H54 (cell line): ENCODE measurements at regions not wholly inside any gene's neighbourhood (a gene's known extent, or its start where the extent isn't known, plus 50 kb on each side); places are given as distances from the start of the nearest gene placed in this dataset.

ENCODE experiments used
- DNase-seq: peaks from one replicate; pipeline ENCODE4 v3.0.0; 2011; ENCODE audit warnings: low spot score, mixed read lengths; ENCODE audit not compliant: insufficient read length
- FAIRE-seq: peaks from 3 replicates; lab custom pipeline; 2011; peaks lifted over from hg19 to GRCh38; lab: Jason Lieb, UNC
- POLR2A ChIP-seq: IDR thresholded peaks from 2 replicates; pipeline ENCODE4 v1.6.1; 2011; ENCODE audit warnings: low read depth, mild to moderate bottlenecking, low read length

DNA sequence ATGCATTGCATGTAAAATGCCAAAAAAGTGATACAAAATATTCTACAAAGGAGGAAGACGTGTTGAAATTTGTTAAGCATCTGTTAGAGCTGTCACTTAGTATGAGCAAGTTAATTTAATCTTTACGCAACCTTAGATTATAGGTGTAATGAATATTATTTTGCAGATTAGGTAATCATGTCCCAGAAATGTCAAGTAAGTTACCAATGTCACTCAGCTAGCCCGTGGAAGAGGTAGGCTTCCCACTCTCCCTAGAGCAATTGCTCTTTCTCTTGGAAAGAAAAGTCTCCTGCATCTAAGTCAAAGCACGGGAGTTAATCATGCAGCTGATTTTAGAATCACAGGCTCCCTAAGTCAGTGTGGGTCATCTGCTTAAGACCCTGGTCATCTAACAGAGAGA lies 830.4 kb upstream of the IGFBP3 start:
- TF ChIP-seq POLR2A: no peak
- FAIRE-seq (no peak), DNase-seq (no peak)

DNA sequence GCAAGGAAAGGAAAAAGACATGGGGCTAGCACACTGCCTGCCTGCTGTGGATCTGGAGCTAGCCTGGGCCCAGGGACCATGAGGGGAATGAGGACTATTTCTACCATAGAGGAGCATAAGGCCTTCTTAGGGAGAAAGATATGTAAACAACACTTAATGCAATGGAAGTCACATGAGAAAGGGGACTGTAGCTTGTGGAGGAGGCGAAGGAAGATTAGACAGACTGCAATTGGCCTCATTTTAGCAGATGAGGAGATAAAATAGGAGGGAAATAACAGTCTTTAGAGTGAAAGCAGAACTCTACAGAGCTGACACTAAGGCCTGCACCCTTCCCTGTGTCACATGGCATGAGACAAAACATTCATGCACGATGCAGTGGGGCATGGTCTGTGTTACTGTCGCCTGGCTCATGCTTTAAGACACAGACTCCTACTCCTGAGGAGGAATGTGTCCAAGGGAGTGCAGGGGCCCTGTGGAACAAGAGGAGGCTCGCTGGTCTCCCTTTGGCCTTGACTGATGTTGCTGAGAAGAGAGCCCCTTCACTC lies 829.3 kb upstream of the IGFBP3 start:
- DNase-seq: no peak
- no peak for FAIRE-seq
- no peak for TF ChIP-seq POLR2A

DNA sequence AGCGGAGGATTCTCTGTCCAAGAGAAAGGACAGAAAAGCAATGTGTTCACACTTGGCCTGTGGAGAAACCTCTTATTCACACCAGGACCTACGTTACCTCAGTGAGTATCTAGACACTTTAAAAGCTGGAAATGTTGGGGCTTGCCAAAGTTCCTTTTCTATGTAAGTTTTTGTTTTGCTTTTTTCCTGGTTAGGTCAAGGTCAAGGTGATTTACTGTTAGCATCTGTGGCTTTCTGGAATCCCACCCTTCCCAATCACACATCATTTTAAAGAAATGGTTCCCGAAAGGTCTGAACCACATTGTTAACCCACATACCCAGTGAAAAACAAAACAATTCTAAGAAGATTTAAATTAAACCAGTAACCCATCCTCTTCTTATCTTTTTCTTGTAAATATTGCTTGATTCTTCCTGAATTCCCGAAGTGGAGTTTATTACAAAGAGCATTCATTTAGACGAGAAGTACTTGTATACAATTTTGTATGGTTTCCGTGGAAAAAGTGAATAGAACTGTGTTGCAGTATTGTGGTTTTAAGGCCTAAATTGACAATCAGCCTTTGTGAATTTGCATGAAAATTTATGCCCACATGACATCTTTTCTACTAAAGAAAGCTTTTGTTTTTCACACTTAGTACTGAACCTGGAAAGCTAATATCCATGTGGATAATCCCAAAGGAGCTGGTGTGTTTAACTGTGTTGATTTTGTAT lies 827.0 kb upstream of the IGFBP3 start:
- TF ChIP-seq POLR2A: no peak
- no peak for DNase-seq
- no peak for FAIRE-seq

DNA sequence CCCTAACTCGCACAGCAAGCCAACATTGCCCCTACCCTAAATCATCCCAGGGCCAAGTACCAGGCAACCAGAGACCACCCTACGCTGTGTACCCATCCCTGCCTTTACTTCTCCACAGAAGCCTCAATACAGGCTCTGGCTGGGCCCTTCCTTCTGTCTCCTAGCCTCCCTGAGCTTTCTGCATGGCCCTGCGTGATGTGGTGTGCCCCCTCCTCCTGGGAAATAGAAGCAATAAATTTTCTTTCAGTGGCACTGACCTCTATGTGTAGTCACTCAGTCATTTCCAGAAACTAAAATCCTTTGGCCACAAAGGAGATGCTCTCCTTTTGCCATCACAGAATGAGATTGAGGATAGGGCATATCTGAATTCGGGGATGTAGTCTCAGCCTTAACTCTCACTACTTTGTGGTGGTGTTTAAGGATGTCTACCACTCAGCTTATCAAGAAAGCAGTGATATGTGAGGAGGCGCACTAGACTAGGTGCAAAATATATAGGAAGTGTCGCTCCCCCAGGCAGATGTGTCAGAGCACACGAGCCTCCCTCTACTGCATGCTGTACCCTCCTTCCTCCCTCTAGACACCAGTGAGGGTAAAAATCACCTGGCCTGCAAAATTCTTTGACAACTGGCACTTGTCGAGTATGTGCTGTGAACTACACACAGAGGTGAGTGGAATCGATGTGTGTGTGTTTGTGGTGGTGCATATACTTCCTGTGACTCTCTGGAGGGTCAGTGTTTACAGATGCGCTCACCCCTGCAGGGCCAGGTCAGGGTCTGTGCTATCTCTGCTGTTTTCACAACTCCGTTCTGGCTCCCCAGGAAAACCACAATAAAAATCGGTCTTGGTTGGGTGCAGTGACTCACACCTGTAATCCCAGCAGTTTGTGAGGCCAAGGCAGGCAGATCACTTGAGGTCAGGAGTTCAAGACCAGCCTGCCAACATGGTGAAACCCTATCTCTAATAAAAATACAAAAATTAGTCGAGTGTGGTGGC lies 825.9 kb upstream of the IGFBP3 start:
- FAIRE-seq (no peak), DNase-seq (no peak)
- no peak for TF ChIP-seq POLR2A

DNA sequence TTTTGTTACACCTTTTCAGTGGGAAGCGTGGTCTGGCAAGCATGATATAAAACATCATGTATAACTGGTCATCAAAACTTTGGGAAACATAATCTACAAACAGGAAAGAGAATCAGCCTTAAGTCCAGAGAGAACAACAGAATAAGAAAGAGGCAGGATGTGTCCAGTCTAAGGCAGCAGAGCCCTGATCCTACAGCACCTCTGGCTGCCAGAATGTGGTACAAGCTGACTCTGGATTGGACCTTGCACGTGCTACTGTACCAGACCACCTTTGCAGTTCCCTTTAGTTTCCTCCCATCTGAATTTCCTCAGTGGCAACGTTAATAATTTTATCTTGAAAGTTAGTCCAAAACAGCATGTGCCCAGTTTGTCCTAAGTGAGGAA lies 824.6 kb upstream of the IGFBP3 start:
- FAIRE-seq (no peak), DNase-seq (no peak)
- no peak for TF ChIP-seq POLR2A

DNA sequence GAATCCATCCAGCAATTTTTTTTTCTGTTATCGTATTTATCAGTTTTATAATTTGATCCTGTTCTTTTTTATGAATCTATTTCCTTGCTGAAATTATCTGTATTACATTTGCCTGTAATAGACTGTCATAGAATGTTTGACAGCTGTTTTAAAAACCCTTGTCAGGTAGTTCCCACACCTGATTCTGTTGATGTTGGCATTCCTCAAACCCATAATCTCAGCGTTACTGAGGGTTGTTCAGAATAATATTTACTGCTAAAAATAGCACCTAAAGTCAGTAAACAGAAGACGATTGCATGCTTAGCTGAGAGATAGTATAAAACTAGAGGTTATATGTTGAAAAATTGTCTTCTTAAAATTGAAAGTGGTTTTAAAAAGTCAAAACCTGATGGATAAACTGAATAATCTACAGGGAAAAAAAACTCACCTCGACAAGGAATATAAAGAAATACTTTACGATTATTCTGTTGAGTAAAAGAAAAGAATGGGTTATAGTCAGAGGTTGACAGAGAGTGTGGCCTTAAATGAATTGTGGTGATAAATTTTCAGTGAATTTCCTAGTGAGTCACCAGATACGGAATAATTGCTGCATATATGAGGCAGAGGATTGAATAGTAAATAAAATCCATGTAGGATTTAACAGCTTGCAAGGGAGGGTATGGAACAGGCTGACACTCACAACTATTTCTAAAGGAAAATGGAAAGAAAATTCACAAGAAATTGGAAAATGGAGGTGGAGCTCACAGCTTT lies 824.1 kb upstream of the IGFBP3 start:
- no peak for TF ChIP-seq POLR2A
- no peak for DNase-seq
- FAIRE-seq: no peak

DNA sequence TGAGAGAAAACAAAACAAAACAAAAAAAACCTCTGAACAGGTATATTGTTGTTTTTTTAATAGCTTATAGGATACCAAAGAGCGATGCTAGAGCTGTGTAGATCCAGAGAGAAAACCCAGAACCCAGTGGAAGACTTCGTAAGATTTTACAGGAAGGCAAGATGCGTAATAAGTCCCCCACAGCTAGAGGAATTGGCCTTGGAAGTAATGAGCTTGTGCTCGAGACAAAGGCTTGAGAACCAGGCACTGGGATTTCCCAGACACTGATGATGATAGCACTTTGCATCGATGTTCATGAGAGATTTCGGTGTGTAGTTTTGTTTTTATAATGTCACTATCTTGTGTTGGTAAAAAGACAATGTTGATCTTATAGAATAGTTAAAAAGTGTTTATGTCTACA lies 821.5 kb upstream of the IGFBP3 start:
- FAIRE-seq (no peak), DNase-seq (no peak)
- TF ChIP-seq POLR2A: no peak

DNA sequence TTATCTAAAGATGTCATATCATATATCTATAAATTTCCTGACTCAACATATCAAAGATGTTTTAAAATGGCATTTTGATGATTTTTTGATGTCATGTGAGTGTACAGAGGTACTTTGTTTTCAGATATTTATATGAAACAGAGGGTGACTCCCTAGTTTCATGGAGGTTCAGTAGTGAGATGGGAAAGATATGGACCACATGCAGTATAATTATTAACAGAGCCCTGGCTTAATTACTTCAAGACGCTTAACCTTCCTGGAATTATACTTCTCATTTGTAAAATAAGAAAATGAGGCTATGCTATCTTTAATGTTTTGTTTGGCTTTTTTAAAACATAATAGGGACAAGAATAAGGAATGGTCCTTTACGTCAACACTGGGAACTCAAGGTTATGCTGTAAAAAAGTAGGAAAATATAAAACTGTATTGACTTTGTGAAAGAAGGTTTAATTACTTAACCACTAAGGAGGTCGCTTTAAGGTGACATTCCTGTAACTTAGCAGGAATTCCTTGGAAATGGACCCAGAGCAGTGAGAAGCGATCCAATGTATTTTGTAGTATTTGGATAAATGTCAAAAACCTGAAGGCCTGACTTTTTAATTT lies 821.0 kb upstream of the IGFBP3 start:
- TF ChIP-seq POLR2A: no peak
- DNase-seq: no peak
- FAIRE-seq: no peak

DNA sequence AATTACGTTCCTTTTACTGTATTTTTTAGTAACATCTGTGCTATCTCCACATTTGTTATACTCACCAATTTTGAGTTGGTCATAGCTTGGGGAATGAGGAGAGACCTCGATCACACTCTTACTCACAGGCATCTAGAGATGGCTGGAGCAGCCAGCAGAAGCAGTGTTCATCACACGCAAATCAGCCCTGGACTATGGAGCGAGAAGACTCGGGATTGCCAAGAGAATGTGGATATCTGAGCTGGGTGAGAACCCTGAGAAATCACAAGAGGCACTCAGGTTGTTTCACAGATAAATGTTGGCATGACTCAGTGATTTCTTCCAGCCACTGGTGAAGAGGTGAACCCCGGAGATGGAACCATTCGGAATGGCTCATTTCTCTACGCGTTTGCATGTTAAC lies 820.1 kb upstream of the IGFBP3 start:
- FAIRE-seq (no peak), DNase-seq (no peak)
- no peak for TF ChIP-seq POLR2A

DNA sequence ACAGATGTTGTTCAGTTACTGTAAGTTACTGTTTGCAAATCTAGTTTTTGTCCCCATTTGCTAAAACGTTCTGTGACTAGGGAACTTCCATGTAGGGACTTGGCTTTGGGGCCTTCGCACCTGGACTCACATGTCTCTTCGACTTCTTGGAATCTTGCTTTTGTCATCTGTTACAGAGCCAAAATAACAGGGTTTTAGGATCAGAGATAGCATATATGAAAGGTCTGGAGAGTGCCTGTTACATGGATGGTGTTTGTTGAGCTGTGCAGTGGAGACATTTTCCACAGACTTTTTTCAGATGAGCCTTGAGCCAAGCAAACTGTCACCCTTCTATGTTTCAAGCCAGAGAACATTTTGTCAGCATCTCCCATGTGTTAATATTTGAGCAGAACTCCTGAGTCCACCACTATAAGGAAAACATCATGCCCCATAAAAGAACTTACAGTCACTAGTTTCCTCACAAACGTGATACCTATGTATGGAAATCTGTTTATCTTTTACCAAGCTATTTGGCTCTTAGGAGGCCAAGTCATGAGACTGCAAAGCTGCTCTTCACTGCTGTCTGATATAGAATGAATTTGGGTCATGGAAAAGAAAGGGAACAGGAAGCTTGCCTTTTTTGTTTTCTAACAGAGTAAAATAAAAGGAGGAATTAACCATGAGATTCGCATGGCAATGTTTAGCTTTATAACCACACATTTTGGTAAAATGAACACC lies 818.6 kb upstream of the IGFBP3 start:
- DNase-seq (no peak), FAIRE-seq (peak; percentile 15)
- TF ChIP-seq POLR2A: no peak

DNA sequence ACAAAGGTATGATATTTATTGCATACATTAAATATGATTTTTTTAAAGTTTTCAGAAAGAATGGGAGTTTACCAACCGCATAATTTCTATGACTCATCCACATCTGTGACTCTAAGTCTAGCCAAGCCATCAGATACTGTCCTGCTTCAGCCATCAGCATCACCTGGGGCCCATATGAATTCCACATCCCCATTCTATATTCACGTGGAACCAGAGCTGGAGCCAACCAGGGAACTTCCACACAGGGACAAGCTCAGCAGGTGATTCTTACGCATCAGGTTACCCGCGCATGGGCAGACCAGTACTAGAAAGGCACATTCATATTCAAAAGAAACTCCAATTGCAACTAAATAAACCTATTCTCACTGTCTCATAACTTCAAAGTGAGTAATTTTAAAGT lies 817.7 kb upstream of the IGFBP3 start:
- FAIRE-seq: peak; percentile 11
- TF ChIP-seq POLR2A: no peak
- no peak for DNase-seq

DNA sequence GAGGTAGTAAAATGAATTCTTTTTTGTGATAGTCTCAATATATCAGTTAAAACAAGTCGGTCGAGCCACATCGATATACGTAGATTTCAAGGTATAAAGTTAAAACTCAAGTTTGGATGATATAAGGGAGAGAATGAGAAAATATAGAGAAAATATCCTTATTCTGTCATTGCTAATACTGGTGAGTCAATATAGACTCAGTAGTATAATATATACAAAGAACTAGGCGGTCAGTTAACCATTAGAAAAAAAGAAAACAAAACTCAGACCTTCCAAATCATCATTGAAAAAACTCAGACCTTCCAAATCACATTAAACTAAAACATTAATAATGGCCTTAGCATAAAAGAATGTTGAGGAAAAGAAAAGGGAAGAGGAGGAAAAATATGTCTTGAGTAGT lies 817.1 kb upstream of the IGFBP3 start:
- FAIRE-seq: no peak
- no peak for TF ChIP-seq POLR2A
- DNase-seq: no peak

DNA sequence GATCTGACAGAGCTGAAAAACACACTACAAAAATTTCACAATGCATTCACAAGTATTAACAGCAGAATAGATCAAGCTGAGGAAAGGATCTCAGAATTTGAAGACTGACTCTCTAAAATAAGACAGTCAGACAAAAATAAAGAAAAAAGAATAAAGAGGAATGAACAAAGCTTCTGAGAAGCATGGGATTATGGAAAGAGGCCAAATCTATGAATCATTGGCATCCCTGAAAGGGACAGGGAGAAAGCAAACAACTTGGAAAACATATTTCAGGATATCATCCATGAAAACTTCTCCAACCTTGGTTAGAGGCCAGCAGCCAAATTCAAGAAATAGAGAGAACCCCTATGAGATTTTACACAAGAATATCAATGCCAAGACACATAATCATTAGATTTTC lies 804.8 kb upstream of the IGFBP3 start:
- TF ChIP-seq POLR2A: no peak
- FAIRE-seq: no peak
- DNase-seq: no peak
